ENCODE measurements at regions not wholly inside any gene's neighbourhood (a gene's known extent, or its start where the extent isn't known, plus 50 kb on each side); places are given as distances from the start of the nearest gene placed in this dataset.
"Not testable (repeated sequence)": the region's sequence is repeated elsewhere in the genome, so short reads cannot be mapped to it uniquely, and the experiment has no call there.

DNA sequence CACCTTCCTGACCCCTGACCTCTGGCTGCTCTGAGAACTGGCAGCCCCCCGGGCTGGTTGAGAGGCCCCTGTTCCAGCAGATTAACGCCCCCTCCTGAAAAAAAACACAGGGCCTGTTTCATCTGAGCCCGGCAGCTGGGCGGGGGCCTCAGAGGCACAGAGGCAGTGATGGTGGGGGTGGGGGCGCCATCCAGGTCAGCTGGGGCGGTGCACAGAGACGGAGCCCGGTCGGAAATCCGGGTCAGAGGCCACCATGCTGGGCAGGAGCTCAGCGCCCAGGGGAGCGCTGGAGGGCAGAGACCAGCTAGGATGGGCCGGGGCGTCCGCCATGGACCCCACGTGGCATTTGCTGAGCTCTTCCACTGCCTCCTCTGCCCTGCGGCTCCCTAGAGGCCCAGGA lies 68.0 kb downstream of the UNCX start:
- no peak for DNase-seq

- no peak for DNase-seq
Measured at GRCh38 chr7:1301054-1301881, 68.6 kb downstream of the UNCX start.

DNA sequence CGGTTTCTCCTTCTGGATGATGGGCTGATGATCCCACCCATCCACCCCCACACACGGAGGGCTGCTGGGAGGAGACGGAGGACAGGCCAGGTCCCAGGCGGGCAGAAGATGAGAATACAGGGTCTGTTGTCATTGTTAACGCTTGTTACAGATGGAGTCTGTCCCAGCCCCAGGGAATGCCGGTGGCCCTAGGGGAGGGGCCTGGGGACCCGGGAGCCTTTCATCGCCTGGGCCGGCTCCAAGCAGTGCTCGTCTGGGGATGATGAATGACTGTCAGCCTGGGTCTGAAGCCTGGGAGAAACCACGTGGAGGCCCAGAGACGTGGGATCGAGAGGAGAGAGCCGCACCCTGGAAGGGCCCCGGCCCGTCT lies 69.2 kb downstream of the UNCX start:
- no peak for DNase-seq

- DNase-seq: no peak
Measured at GRCh38 chr7:1302936-1303335, 70.3 kb downstream of the UNCX start.

DNA sequence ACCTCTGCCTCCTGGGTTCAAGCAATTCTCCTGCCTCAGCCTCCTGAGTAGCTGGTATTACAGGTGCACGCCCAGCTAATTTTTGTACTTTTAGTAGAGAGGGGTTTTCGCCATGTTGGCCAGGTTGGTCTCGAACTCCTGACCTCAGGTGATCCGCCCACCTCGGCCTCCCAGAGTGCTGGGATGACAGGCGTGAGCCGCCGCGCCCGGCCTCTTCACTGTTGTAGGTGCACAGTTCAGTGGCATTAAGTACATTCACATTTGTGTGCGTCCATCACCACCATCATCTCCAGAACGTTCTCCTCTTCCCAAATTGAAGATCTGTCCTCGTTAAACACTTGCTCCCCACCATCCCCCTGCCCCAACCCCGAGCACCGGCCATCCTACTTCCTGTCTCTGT lies 71.3 kb downstream of the UNCX start:
- DNase-seq: not testable (repeated sequence)

- DNase-seq: no peak
Measured at GRCh38 chr7:1305873-1306272, 73.2 kb downstream of the UNCX start.

- DNase-seq: no peak
Measured at GRCh38 chr7:1307828-1308227, 75.2 kb downstream of the UNCX start.

- no peak for DNase-seq
Measured at GRCh38 chr7:1309290-1309689, 76.6 kb downstream of the UNCX start.

GRCh38 chr7:1309996-1310395 lies 77.3 kb downstream of the UNCX start:
- DNase-seq: no peak

DNA sequence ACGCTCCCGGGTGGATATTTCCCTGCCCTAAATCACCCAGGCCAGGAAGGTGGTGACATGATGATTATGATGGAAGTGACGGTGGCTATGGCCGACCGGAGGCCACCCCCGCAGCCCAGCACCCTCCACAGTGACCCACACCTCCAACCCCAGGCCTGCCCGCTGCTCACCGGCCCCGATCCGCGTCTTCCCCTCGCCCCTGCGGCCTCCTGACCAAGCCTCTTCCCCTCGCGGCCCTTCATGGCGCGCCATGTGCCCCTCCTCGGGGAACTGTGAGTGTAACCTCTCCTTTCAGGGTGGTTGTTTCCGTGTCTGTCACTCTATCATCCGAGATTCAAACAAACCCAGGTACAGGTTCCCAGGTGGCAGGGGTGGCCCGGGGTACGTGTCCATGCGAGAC lies 78.3 kb downstream of the UNCX start:
- DNase-seq: no peak

GRCh38 chr7:1311406-1312135 lies 78.9 kb downstream of the UNCX start:
- DNase-seq: no peak

GRCh38 chr7:1312136-1313070 lies 79.7 kb downstream of the UNCX start:
- DNase-seq: peak; percentile 4

DNA sequence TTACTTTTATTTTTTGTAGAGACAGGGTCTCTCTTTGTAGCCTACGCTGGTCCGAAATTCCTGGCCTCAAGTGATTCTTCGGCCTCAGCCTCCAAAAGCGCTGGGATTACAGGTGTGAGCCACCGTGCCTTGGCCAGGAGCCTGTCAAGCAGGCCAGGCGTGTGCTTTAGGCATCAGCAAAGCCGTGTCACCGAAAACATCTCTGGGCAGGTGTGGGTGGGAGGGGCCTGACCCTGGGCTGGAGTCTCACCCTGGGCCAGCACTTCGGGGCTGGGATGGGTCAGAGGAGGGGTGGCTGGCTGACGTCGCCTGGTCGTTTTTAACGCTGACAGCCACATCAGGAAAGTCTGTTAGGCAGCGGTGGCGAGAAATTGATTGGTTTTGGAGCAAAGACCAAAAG lies 80.9 kb downstream of the UNCX start:
- no peak for DNase-seq

DNA sequence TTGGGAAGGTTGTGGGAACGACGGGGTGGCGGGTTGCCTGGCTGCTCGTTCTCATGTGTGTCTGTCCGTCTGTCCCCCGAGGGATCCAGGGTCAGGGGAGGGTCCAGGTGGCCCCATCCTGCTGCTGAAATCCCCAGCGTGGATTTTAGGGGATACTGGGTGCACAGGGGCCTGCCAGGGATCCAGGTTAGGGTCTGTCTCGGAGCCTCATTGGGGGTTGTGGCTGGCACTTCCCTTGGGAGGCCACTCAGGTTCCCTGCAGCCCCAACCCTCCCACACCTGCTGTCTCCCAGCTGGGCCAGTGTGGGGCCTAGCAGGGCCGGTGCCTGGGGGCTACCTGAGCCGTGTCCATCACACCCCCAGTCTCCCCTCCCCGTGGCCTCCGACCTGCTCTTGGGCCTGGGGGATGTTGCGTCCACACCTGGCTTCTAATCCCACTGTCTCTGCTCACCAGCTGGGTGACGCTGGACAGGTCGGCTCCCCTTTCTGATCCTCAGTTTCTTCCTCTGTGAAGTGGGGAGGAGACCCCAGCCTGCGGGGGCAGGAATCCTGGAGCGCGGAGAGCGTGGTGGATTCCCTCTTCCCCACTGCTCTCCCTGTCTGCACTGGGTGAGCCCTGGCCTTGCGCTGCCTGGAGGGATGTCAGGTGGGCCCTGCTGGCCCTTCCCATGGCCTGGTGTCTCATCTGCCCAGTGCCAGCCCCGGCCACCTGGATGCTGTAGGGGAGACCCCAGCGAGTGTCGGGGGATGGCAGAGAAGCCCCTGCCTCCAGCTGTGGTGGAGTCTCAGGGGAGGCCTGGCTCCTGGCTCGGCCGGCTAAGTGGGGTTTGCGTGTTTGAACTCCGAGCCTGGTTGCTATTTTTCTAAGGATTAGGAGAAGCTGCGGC lies 81.6 kb downstream of the UNCX start:
- DNase-seq: no peak

GRCh38 chr7:1314908-1315450 lies 82.3 kb downstream of the UNCX start:
- DNase-seq: no peak

GRCh38 chr7:1316086-1316485 lies 83.4 kb downstream of the UNCX start:
- no peak for DNase-seq

DNA sequence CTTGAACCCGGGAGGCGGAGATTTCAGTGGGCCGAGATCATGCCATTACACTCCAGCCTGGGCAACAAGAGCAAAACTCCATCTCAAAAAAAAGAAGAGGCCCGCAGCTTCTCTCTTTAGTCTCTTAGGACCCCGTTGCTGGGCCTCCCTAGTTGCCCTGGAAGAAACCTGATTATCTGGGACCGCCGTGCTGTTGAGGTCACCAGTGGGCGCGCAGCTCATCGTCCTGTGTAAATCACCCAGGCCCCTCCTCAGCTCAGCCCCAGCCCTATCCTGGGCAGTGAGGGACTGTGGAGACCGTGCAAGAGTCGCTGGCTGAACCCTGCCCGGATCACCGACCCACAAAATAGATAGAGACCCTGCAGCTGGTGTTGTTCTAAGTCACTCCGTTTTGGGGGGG lies 85.0 kb downstream of the UNCX start:
- no peak for DNase-seq

DNA sequence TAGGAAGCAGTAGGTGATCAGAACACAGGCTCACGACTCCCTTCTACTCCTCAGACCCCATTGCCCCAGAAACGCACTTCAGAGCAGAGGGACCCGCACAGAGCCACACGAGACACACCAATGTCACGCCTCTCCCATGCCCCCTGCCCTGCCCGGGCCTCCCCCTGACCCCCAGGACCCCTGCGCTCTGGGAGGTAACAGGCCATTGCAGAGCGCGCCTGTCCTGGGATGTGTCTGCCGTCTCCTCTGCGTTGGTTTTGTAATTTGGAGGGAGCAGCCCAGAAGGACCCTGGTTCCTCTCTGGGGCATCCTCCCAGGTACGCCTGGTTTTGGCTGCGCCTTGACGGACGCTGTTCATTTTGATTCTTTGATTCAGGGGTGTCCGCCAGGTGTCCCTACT lies 85.4 kb downstream of the UNCX start:
- no peak for DNase-seq

GRCh38 chr7:1318661-1319060 lies 86.0 kb downstream of the UNCX start:
- no peak for DNase-seq

GRCh38 chr7:1320616-1321240 lies 88.1 kb downstream of the UNCX start:
- no peak for DNase-seq

GRCh38 chr7:1321411-1322239 lies 89.0 kb downstream of the UNCX start:
- no peak for DNase-seq
